Ovary (tissue), 7 donors: ENCODE measurements at regions not wholly inside any gene's neighbourhood (a gene's known extent, or its start where the extent isn't known, plus 50 kb on each side); places are given as distances from the start of the nearest gene placed in this dataset.
A peak's percentile ranks its signal among the peaks of the same experiment; 100 is the strongest.

Experiments
- DNase-seq, 5 donors: peaks; one replicate each; pipeline ENCODE4 v3.0.0-alpha.2; 2019 to 2020
- H3K27ac ChIP-seq, 2 donors: fragments of 200-600 bp; one replicate each; pipeline versions ENCODE4 v1.5.1 to v1.8.0; 2019 to 2022
- H3K27me3 ChIP-seq: fragments of 200-600 bp; one replicate; pipeline ENCODE4 v1.8.0; 2022
- H3K36me3 ChIP-seq: fragments of 200-600 bp; sonication (generic); one replicate; pipeline ENCODE4 v1.5.1; 2019
- H3K4me1 ChIP-seq: one replicate; pipeline ENCODE4 v1.8.1; 2013; ENCODE audit warnings: mild to moderate bottlenecking, moderate library complexity; ENCODE audit not compliant: insufficient read depth
- H3K4me3 ChIP-seq: fragments of 200-600 bp; sonication (generic); one replicate; pipeline ENCODE4 v1.5.1; 2017
- H3K9me3 ChIP-seq, 2 donors: fragments of 200-600 bp in 1 of 2; sonication (generic) in 1 of 2; one replicate each; pipeline versions ENCODE4 v1.5.1 to v1.8.1; 2013 to 2019; ENCODE audit warnings: mild to moderate bottlenecking in 1 of 2, moderate library complexity in 1 of 2
- EP300 ChIP-seq: sonication (generic); formaldehyde crosslinking; IDR thresholded peaks from one replicate; pipeline ENCODE4 v1.6.1; 2017; ENCODE audit warnings: antibody characterized with exemption
- POLR2A ChIP-seq: fragments of 450-650 bp; IDR thresholded peaks from one replicate; pipeline ENCODE4 v1.6.1; 2017; ENCODE audit warnings: antibody characterized with exemption, mild to moderate bottlenecking, moderate library complexity
- WGBS, 3 donors: extraction: QIAGEN DNeasy Blood & Tissue Kit in 1 of 3; methylation state at CpG; one replicate each; pipeline versions ENCODE4 v1.1.5 to v1.1.7; 2013 to 2017; 5-methylcytosine and 5-hydroxymethylcytosine counted together
- intact Hi-C, 4 donors: fragments of 100-400 bp; cut with DNase I; formaldehyde crosslinking; loops; one replicate each; pipeline versions ENCODE4 v1.11.0 to v1.15.1; 2022 to 2023
- TF ChIP-seq, protein P1 (sequence below), 3 donors: fragments of 450-650 bp in 2 of 3; fragments of 200-600 bp in 1 of 3; IDR thresholded peaks; one replicate each; pipeline versions ENCODE4 v1.5.1 to v1.8.0; 2016 to 2022; ENCODE audit warnings: antibody characterized with exemption in 3 of 3, mild to moderate bottlenecking in 1 of 3
- donor health status: DM: no; HTN: no; CAD: no; lungs with moderate emphysema.
- donor health status: DM: no; HTN: no; CAD: no.
- donor health status: Bipolar disorder and iron deficiency.
- donor health status: DM: no; HTN: no; CAD: no.
- donor health status: DM: yes; HTN: yes; CAD: no.

DNA sequence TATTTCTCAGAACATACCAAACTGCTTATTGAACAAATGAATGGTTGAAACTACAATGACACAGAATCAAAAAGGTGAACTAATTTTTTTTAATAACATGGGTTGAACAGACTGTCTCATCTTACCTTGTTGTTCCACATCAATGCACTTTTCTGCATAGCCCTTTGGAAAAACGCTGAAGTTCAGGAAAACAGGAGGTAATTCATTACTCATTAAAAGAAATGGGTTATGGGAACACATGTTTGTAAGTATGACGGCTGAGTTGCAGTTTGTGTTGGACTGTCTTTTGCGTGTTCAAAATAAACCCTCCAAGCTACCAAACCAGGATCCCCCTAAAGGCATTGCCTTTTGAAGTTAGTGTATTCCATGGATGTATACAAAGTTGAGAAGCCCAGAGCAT lies 514.9 kb upstream of the PKN2 start:
- Histone ChIP-seq H3K36me3 (no peaks in the 10 kb centered on the region), H3K27ac (no peak overlapping the region), H3K27me3 (no peaks in the 10 kb centered on the region), H3K9me3 (no peaks in the 10 kb centered on the region), H3K4me3 (no peak overlapping the region), H3K4me1 (no peaks in the 10 kb centered on the region)
- DNase-seq = no peak
- intact Hi-C loops = no loop called here
- TF ChIP-seq POLR2A = no peak
- TF ChIP-seq, protein P1, sequence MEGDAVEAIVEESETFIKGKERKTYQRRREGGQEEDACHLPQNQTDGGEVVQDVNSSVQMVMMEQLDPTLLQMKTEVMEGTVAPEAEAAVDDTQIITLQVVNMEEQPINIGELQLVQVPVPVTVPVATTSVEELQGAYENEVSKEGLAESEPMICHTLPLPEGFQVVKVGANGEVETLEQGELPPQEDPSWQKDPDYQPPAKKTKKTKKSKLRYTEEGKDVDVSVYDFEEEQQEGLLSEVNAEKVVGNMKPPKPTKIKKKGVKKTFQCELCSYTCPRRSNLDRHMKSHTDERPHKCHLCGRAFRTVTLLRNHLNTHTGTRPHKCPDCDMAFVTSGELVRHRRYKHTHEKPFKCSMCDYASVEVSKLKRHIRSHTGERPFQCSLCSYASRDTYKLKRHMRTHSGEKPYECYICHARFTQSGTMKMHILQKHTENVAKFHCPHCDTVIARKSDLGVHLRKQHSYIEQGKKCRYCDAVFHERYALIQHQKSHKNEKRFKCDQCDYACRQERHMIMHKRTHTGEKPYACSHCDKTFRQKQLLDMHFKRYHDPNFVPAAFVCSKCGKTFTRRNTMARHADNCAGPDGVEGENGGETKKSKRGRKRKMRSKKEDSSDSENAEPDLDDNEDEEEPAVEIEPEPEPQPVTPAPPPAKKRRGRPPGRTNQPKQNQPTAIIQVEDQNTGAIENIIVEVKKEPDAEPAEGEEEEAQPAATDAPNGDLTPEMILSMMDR (IDR thresholded peaks at IDR 0.05) = no peak
- TF ChIP-seq EP300 = no peak
- WGBS, 3 donors = 91 to 96% (median 94%) methylated on average over 3 of the region's 3 CpGs

DNA sequence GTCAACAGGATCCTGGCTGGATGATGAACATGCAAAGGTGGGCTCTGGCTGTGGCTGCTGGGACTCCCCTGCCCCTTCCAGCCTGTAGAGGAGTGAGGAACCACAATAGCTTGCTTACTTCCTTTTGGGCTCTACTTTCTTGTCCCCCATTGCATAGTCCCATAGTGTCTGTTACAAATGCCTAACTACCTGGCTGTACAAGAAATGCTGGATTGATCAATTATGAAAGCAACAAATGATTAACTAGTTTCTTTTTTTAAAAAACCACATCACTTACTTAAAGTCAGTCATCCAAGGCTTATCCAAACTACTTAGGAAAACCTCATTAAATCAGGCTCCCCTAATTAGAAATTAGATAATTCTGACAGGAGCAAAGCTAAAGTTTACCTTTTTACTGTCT lies 514.1 kb upstream of the PKN2 start:
- intact Hi-C loops = loop anchor here in 1 of 4 donors (10.0 kb wide), 1 partner anchor 135 kb away; no protein-coding TSS in a partner anchor
- Histone ChIP-seq H3K36me3 (no peaks in the 10 kb centered on the region), H3K27me3 (no peaks in the 10 kb centered on the region), H3K9me3 (no peaks in the 10 kb centered on the region), H3K4me3 (no peak overlapping the region), H3K4me1 (no peaks in the 10 kb centered on the region), H3K27ac (no peak overlapping the region)
- no peak for TF ChIP-seq EP300
- TF ChIP-seq, protein P1 (IDR thresholded peaks at IDR 0.05) = no peak
- no peak for TF ChIP-seq POLR2A
- DNase-seq = no peak

DNA sequence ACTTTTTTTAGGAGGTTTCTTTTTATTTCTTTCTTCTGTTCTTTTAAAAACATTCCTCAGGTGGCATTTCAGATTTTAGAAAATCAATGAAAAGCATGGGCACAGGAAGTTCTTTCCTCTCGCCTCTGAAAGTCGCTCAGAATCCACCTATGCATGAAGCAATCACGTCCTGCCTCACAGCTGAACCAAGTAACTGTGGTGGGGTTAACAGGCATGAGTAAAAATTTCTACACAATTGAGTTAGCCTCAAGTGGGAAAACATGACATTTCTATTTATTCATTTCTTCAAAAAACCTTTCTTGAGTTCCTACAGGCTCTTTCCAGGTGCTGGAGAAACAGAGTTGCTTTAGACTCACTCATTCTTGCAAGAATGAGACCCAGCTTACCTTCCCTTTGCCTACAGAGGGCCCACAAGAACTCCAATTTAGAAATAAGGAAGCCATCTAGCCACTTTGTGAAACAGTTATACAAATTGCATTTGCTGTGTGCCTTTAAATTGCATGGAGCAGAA lies 508.9 kb upstream of the PKN2 start:
- Histone ChIP-seq H3K9me3 (no peaks in the 10 kb centered on the region), H3K4me1 (peaks cover 4% of the 10 kb centered on the region), H3K27ac (no peak overlapping the region), H3K36me3 (no peaks in the 10 kb centered on the region), H3K27me3 (no peaks in the 10 kb centered on the region), H3K4me3 (no peak overlapping the region)
- TF ChIP-seq EP300 = no peak
- TF ChIP-seq, protein P1 (IDR thresholded peaks at IDR 0.05) = no peak
- no peak for TF ChIP-seq POLR2A
- no peak for DNase-seq
- intact Hi-C loops = loop anchor here in 1 of 4 donors (10.0 kb wide), 1 partner anchor 130 kb away; no protein-coding TSS in a partner anchor
- WGBS, 3 donors = 91 to 94% (median 92%) methylated on average over 3 of the region's 3 CpGs

DNA sequence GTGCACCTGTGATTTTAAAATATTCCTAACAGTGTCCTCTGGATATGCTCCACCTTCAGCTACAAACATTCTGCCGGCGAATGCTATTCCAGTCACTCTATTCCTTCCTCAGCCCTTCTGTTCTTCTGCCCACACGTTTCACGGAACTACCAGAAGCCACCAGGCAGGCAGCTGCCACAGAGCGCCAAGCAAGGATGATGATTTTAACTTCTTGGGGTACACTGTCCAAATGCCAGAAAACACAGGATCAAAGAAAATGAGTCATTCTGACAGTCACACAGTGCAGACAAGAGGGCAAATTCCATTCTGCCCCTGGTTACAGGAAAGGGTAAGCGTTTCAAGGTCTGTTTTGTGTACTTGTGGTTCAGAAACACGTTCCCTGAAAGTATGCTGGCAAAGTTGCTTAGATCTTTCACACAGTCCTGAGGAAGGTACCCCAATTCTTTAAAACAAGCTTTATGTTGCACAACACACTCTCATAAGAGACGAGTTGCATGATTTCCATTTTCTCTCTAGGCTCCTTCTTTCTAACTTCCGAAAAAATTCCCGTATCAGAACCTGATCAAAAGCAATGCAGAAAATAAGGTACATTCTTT lies 508.3 kb upstream of the PKN2 start:
- intact Hi-C loops = loop anchor here in 1 of 4 donors (10.0 kb wide), 1 partner anchor 129 kb away; no protein-coding TSS in a partner anchor
- Histone ChIP-seq H3K4me3 (no peak overlapping the region), H3K27ac (no peak overlapping the region), H3K27me3 (no peaks in the 10 kb centered on the region), H3K9me3 (no peaks in the 10 kb centered on the region), H3K4me1 (peaks cover 4% of the 10 kb centered on the region), H3K36me3 (no peaks in the 10 kb centered on the region)
- 25 to 46% (median 28%) methylated on average over 10 of the region's 10 CpGs for WGBS, 3 donors
- TF ChIP-seq EP300 (no peak), POLR2A (no peak)
- TF ChIP-seq, protein P1 (IDR thresholded peaks at IDR 0.05) = no peak
- peak in 1 of 5 donors; percentile 9 for DNase-seq
